CD14-positive monocyte (primary cell): ENCODE measurements at regions not wholly inside any gene's neighbourhood (a gene's known extent, or its start where the extent isn't known, plus 50 kb on each side); places are given as distances from the start of the nearest gene placed in this dataset.

ENCODE experiments used
- DNase-seq, 3 donors: peaks; one replicate each; pipeline ENCODE4 v3.0.0-alpha.2; 2011 to 2022
- H2AFZ ChIP-seq: 2 replicates; pipeline ENCODE4 v1.6.0; 2012; ENCODE audit warnings: mild to moderate bottlenecking, low read depth, low read length, inconsistent platforms; ENCODE audit not compliant: insufficient read depth, poor library complexity, severe bottlenecking
- H3K27ac ChIP-seq, 2 donors: 1 replicate in 1 of 2; 2 replicates in 1 of 2; pipeline ENCODE4 v1.5.1; 2012 to 2013; ENCODE audit warnings: low read length in 2 of 2, control low read depth in 1 of 2, inconsistent platforms in 1 of 2, low read depth in 1 of 2, mild to moderate bottlenecking in 1 of 2
- H3K27me3 ChIP-seq, 2 donors: one replicate each; pipeline versions ENCODE4 v1.6.0 to v1.6.1; 2011 to 2013; ENCODE audit warnings: low read length in 2 of 2; ENCODE audit not compliant: control insufficient read depth in 2 of 2, insufficient read depth in 2 of 2
- H3K36me3 ChIP-seq, 2 donors: replicated peaks in 1 of 2; 1 replicate in 1 of 2; 2 replicates in 1 of 2; pipeline versions ENCODE4 v1.5.1 to v1.6.1; 2012 to 2013; ENCODE audit warnings: low read length in 2 of 2, control low read depth in 1 of 2, inconsistent platforms in 1 of 2, mild to moderate bottlenecking in 1 of 2; ENCODE audit not compliant: insufficient read depth in 2 of 2, control insufficient read depth in 1 of 2
- H3K4me1 ChIP-seq, 2 donors: 1 replicate in 1 of 2; 2 replicates in 1 of 2; pipeline versions ENCODE4 v1.5.1 to v1.6.1; 2012 to 2013; ENCODE audit warnings: low read length in 2 of 2, control low read depth in 1 of 2, inconsistent platforms in 1 of 2, mild to moderate bottlenecking in 1 of 2, moderate library complexity in 1 of 2; ENCODE audit not compliant: insufficient read depth in 2 of 2, control insufficient read depth in 1 of 2
- H3K4me2 ChIP-seq: replicated peaks from 2 replicates; pipeline ENCODE3; 2012; ENCODE audit warnings: low read length, moderate library complexity, mild to moderate bottlenecking; ENCODE audit not compliant: poor library complexity, severe bottlenecking; ENCODE audit errors: extremely low read depth
- H3K4me3 ChIP-seq, 3 experiments: fragments of 200-600 bp in 1 of 3; sonication (generic) in 1 of 3; replicated peaks in 1 of 3; 1 replicate in 2 of 3; 2 replicates in 1 of 3; pipeline ENCODE4 v1.5.1; 2011 to 2013; ENCODE audit warnings: low read length in 3 of 3, mild to moderate bottlenecking in 3 of 3, control low read depth in 2 of 3, low read depth in 2 of 3, inconsistent platforms in 1 of 3, moderate library complexity in 1 of 3
- H3K79me2 ChIP-seq: 2 replicates; pipeline ENCODE4 v1.6.0; 2012; ENCODE audit warnings: mild to moderate bottlenecking, control low read depth, inconsistent platforms, low read length, moderate library complexity; ENCODE audit not compliant: insufficient read depth
- H3K9ac ChIP-seq: 2 replicates; pipeline ENCODE4 v1.6.0; 2017; ENCODE audit warnings: low read length, mild to moderate bottlenecking; ENCODE audit not compliant: insufficient read depth, poor library complexity, severe bottlenecking
- H3K9me3 ChIP-seq, 2 donors: replicated peaks in 1 of 2; 1 replicate in 1 of 2; 2 replicates in 1 of 2; pipeline versions ENCODE4 v1.5.1 to v1.6.1; 2012 to 2013; ENCODE audit warnings: low read length in 2 of 2, control low read depth in 1 of 2; ENCODE audit not compliant: control insufficient read depth in 1 of 2, insufficient read depth in 1 of 2
- H4K20me1 ChIP-seq: 2 replicates; pipeline ENCODE4 v1.6.0; 2012; ENCODE audit warnings: mild to moderate bottlenecking, low read length, control low read depth, moderate library complexity; ENCODE audit not compliant: insufficient read depth
- H3K27ac Mint-ChIP-seq, 7 donors: one replicate each; pipeline ENCODE4 v1.8.0; 2020; ENCODE audit warnings: mild to moderate bottlenecking in 7 of 7, mixed read lengths in 7 of 7, moderate library complexity in 6 of 7, inconsistent platforms in 2 of 7
- H3K27me3 Mint-ChIP-seq, 3 donors: one replicate each; pipeline ENCODE4 v1.8.0; 2021 to 2022; ENCODE audit warnings: low read depth in 3 of 3, mild to moderate bottlenecking in 3 of 3, mixed read lengths in 3 of 3, moderate library complexity in 3 of 3, inconsistent platforms in 1 of 3
- H3K36me3 Mint-ChIP-seq, 2 donors: one replicate each; pipeline ENCODE4 v1.8.0; 2020; ENCODE audit warnings: mixed read lengths in 2 of 2, inconsistent platforms in 1 of 2, mild to moderate bottlenecking in 1 of 2
- H3K4me1 Mint-ChIP-seq: one replicate; pipeline ENCODE4 v1.8.0; 2020; ENCODE audit warnings: mild to moderate bottlenecking, mixed read lengths
- H3K4me3 Mint-ChIP-seq, 2 donors: one replicate each; pipeline ENCODE4 v1.8.0; 2020; ENCODE audit warnings: mild to moderate bottlenecking in 2 of 2, mixed read lengths in 2 of 2, moderate library complexity in 1 of 2
- H3K9me3 Mint-ChIP-seq, 7 donors: one replicate each; pipeline ENCODE4 v1.8.0; 2020 to 2022; ENCODE audit warnings: mixed read lengths in 7 of 7, mild to moderate bottlenecking in 6 of 7, moderate library complexity in 6 of 7, inconsistent platforms in 2 of 7
- WGBS: methylation state at CpG from one replicate; pipeline ENCODE4 v1.1.5; 2013; ENCODE audit warnings: missing lambda C conversion rate; ENCODE audit not compliant: insufficient coverage; 5-methylcytosine and 5-hydroxymethylcytosine counted together
- intact Hi-C, 2 donors: fragments of 100-400 bp; cut with micrococcal nuclease; formaldehyde crosslinking; loops; one replicate each; pipeline versions ENCODE4 v1.15.0 to v1.15.1; 2023
- TF ChIP-seq, protein P1 (sequence below): fragments of 200-600 bp; IDR thresholded peaks from one replicate; pipeline ENCODE4 v1.8.0; 2022; ENCODE audit warnings: antibody characterized with exemption, mild to moderate bottlenecking

DNA sequence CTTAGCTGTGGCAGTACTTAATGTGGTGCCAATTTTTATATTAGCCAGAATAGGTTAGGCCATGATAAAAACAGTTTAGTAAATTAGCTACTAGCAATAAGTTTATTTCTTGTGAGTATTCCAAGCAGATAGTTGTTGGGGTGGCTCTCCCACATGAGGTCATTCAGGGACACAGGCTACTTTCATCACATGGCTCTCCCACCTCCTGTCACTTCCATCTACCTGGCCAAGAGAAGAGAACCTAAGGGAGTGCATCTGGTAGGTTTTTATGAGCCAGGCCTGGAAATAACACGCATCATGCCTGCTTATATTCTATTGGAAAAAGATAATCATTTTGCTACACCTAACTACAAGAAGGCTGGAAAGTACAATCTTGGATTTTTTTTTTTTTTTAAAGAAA is 161.4 kb upstream of the CCNH start:
- Histone ChIP-seq H3K4me3 (no peak overlapping the region), H4K20me1 (no peaks in the 10 kb centered on the region), H3K9ac (no peak overlapping the region), H3K27me3 (no peaks in the 10 kb centered on the region), H3K4me1 (no peaks in the 10 kb centered on the region), H3K36me3 (no peaks in the 10 kb centered on the region), H3K4me2 (no peak overlapping the region), H2AFZ (no peak overlapping the region), H3K9me3 (no peaks in the 10 kb centered on the region), H3K79me2 (no peaks in the 10 kb centered on the region), H3K27ac (no peak overlapping the region)
- Mint-ChIP-seq H3K36me3 (no peaks in the 10 kb centered on the region), H3K4me3 (no peak overlapping the region), H3K4me1 (no peaks in the 10 kb centered on the region), H3K27ac (no peak overlapping the region), H3K9me3 (peaks cover 0 to 2% (median 0%) of the 10 kb centered on the region in 7 donors), H3K27me3 (peaks cover 0 to 2% (median 0%) of the 10 kb centered on the region in 3 donors)
- intact Hi-C loops = no loop called here
- no peak for DNase-seq
- no CpG with 5 or more reads among the region's 1 CpG for WGBS
- TF ChIP-seq, protein P1, sequence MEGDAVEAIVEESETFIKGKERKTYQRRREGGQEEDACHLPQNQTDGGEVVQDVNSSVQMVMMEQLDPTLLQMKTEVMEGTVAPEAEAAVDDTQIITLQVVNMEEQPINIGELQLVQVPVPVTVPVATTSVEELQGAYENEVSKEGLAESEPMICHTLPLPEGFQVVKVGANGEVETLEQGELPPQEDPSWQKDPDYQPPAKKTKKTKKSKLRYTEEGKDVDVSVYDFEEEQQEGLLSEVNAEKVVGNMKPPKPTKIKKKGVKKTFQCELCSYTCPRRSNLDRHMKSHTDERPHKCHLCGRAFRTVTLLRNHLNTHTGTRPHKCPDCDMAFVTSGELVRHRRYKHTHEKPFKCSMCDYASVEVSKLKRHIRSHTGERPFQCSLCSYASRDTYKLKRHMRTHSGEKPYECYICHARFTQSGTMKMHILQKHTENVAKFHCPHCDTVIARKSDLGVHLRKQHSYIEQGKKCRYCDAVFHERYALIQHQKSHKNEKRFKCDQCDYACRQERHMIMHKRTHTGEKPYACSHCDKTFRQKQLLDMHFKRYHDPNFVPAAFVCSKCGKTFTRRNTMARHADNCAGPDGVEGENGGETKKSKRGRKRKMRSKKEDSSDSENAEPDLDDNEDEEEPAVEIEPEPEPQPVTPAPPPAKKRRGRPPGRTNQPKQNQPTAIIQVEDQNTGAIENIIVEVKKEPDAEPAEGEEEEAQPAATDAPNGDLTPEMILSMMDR = no peak

DNA sequence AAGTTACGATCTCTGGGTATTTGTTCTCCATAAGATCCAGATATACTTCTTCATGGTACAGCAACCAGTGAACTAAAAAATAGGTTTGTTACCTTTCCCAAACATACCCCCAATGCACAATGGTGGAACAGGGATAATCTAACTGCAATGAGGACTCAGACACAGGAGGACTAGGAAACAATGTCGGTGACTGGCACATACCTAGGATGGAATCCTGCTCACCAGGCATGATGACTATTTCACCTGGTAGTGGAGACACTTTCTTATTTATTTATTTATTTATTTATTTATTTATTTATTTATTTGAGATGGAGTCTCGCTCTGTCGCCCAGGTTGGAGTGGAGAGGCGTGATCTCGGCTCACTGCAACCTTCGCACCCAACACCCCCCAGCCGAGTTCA is 159.9 kb upstream of the CCNH start:
- H3K4me2 ChIP-seq = no peak overlapping the region
- peaks cover 0 to 1% of the 10 kb centered on the region in 2 donors for H3K9me3 ChIP-seq
- no peak overlapping the region for H2AFZ ChIP-seq
- no CpG with 5 or more reads among the region's 8 CpGs for WGBS
- no peak overlapping the region for H3K4me3 ChIP-seq
- no peaks in the 10 kb centered on the region for H3K36me3 ChIP-seq
- H3K79me2 ChIP-seq = no peaks in the 10 kb centered on the region
- Mint-ChIP-seq H3K27ac (no peak overlapping the region), H3K27me3 (peaks cover 0 to 2% (median 0%) of the 10 kb centered on the region in 3 donors), H3K4me1 (no peaks in the 10 kb centered on the region), H3K36me3 (no peaks in the 10 kb centered on the region), H3K4me3 (no peak overlapping the region), H3K9me3 (peaks cover 0 to 3% (median 2%) of the 10 kb centered on the region in 7 donors)
- intact Hi-C loops = no loop called here
- no peak overlapping the region for H3K9ac ChIP-seq
- TF ChIP-seq, protein P1 = no peak
- no peaks in the 10 kb centered on the region for H3K4me1 ChIP-seq
- H3K27me3 ChIP-seq = no peaks in the 10 kb centered on the region
- no peaks in the 10 kb centered on the region for H4K20me1 ChIP-seq
- no peak overlapping the region for H3K27ac ChIP-seq
- no peak for DNase-seq
